ENCODE measurements at regions not wholly inside any gene's neighbourhood (a gene's known extent, or its start where the extent isn't known, plus 50 kb on each side); places are given as distances from the start of the nearest gene placed in this dataset.
"Not testable (repeated sequence)": the region's sequence is repeated elsewhere in the genome, so short reads cannot be mapped to it uniquely, and the experiment has no call there.

DNA sequence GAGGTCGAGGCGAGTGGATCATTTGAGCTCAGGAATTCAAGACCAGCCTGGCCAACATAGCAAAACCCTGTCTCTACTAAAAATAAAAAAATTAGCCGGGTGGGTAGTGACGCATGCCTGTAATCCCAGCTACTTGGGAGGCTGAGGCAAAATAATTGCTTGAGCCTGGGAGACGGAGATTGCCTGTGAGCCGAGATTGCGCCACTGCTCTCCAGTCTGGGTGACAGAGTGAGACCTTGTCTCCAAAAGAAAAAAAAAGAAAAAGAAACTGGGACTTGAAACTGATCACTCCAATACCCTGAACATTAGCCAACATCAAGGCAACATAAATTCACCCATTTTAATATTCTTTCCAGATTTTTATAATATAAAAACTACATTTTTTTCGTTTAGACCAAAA lies 874.6 kb upstream of the MBL2 start:
- DNase-seq = not testable (repeated sequence)

DNA sequence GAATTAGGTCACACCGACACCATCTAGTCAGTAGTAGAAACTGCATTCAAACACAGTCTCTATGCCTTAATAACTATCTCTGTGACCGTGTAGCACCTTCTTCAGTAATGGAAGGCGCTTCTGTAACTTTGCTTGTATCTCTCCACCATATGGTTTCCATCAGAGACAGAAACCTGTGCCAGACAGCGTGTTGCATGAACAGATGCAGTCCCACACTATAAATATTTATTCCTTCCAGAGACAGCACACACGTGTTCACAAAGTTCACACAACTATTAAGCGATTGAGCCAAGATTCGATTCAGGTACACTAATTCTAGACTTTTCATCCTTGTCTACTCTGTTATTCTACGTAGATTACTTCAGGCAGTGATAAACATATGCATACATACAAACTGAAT lies 873.9 kb upstream of the MBL2 start:
- DNase-seq = no peak

DNA sequence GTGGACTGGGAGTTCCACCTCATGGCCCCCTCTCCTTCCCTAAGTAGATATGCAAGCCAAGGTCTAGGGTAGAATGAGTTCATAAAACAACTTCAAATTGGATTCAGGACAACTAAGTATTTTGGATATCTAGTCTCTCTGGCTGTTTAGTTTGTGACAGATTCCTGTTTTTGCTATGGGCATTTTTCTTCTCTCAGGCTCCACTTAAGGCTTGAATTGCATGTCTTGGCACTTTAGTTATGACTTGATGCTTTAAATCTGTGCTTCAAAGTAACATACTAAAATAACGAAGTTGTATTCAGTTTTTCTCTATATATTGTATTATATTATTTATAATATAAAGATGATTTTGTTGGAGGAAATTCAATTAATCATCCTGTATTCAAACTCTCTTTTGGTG lies 873.4 kb upstream of the MBL2 start:
- no peak for DNase-seq

DNA sequence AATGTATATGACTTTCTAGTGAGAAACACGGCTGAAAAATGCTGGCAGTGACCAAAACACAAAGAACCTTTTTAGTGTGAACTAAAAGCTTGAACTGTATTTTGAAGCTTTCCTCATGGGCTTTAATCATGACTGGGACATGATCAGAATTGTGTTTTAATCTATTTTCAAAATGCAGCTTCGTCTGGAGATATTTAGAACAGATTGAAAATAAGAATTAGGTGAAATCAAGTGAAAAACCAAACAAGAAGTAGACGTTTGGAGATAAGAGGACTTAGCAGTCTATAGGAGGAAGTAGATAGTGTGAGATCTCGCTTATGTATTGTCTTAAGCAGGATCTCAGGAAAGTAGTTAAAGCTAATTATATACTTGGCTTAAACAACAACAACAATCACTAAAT lies 865.4 kb upstream of the MBL2 start:
- peak; percentile 8 for DNase-seq

DNA sequence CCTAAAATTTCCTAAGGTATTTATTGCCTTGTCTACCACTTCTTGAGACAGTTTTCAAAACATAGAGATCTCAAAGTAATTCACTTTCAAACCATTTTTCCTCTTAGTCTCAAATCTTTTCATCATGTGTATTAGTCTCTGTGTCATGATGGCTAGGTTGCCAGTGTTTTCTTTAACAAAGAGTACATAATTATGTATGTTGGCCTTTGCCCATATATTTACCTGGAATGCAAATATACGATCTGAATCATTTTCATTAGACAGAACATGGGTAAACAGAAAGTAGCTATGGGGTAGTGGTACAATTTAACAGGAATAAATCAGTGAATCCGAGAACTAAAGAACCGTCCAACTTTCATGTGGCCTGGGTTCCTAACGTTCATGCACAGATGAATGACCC lies 852.1 kb upstream of the MBL2 start:
- no peak for DNase-seq

DNA sequence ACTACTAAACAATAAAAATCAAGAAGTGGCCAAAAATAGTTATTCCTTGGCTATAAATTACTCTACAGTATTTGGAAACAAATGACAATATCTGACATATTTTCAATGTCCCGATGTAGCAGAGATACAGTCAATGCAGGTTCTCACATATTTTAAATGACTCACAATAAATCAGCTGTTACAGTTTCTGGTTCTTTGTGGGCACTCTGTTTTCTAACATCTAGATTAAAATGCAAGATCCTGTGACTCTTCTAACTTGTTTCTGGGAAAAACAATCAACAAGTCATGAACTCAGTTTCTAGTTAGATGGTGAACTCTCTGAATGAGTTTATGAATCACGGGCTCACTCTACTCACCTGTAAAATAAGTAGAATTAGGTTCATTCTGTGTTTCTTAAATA lies 849.6 kb upstream of the MBL2 start:
- no peak for DNase-seq

DNA sequence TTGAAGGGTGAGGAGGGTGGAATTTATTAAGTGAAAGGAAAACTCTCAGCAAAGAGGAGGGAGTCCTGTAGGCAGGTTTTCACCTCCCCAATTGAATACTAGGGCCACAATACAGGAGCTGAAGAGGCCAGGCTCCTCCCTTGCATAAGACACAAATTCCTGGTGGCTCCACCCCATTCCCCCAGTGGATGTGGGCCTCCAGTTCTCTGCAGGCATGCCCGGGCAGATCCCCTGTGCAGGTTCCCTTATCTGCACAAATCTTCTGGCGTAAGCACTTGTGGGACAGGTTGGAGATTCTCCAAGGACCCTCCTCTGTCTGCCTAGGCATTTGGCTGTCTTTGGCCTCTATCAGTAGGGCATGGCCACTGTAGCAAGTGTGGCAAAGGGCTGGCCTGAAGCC lies 847.1 kb upstream of the MBL2 start:
- peak; percentile 1 for DNase-seq

DNA sequence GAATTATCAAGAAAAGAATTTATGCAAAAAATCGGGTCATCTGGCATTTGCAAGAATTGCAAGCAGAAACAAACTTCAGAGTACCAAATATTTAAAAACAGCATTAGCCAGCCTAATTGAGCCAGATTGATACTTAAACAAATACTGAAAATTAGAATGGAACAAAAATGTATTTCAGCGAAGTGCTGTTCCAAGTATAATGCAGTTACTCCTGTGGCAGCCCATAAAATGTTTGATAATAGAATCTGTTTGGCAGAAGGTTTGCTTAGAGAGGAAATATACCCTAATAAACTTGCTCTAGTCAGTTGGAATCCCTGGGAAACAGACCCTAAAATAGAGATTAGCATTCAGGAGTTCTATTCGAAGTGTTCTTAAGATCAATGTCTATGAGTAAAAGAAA lies 835.1 kb upstream of the MBL2 start:
- no peak for DNase-seq

DNA sequence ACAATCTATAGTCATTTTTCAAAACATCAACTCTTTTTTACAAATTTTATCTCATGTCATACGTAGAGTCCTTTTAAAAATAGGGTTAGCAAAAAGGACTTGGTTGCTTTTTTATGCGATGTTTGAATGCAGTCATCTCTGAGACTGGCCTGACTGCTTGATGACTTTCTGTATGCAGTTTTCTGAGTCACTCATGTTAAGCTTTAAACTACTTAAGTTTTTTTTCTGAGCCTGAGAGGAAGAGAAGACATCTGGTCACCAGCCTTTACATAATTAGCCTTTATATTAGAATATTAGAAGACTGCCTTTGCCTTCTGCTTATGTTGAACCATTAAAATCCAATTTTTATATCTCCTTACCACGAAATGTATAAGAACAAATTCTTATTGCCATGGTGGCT lies 834.4 kb upstream of the MBL2 start:
- DNase-seq = no peak

DNA sequence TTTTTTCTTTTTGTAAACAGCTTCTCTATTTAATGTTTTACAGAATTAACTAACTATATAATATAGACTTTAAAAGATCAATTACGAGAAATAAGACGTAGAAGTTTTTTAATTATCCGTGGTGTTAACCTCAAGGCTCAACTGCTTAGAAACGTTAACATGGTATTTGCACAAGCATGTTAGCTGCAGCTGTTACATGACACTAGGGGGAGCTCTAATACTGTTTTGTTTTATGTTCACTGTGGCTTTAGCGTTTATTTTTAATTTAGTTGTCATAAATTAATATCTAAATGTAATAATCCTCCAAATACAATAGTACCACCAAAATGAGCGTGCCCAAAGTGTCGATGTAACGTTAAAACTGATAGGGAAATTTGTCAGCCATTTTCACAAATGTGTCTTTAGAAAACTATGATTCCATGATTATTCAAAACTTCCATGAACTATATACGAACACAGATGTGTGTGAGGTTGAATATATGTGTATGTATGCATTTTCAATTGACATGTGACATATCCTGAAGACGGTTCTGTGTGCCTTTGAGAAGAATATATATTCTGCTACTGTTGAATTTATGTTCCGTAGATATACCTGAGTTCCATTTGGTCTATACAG lies 828.8 kb upstream of the MBL2 start:
- peak; percentile 76 for DNase-seq

DNA sequence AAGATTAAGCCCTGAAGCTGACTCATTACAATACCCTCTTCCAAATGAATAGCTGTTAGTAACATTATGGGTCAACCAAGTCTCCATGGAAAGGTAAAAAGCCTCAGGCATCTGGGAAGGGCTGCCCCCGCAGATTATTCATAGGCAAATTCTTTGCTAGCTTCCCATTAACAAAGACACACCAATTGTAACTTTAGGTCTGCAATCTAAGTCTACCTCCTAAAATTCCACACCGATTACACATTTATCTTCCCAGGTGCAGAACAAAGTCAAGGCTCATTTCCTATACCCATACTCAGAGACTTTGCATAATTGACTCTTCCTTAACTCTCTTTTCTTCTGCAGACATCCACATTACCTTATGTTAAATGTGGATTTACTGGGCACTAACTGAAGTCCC lies 826.3 kb upstream of the MBL2 start:
- no peak for DNase-seq

DNA sequence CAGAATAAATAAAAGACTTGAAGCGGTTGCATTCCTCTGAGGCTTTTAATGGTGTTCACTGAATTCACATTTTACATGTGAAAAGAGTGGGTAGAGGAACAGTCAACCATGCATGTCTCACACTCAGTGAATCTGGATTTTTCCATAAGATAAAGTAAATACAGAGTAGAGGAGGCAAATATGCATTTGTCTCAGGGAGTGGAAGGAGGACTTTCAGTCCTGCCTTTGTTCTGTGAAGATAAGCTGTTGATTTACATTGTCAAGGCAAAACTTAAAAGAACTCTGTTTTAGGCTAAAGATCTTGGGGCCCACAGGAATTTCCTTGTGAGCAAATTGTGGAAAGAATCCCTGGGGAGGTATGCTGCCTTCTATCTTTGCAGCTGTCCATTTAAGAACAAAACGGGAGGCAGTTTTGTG lies 825.3 kb upstream of the MBL2 start:
- DNase-seq = no peak

DNA sequence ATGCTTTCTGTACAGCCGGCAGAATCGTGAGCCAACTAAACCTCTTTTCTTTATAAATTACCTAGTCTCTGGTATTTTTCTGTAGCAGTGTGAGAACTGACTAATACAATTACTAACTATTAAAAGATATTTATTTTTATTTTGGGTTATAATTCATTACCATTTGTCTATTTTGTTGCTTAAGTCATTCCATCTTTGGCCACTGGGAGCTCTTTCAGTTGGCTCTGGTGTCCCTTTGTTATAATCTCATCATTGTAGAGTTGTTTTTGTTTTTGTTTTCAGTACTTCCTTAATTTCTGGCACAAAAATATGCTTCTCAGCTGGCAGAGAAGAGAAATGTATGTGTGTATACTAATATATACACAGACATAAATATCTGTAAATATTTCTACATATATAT lies 807.9 kb upstream of the MBL2 start:
- DNase-seq = no peak

DNA sequence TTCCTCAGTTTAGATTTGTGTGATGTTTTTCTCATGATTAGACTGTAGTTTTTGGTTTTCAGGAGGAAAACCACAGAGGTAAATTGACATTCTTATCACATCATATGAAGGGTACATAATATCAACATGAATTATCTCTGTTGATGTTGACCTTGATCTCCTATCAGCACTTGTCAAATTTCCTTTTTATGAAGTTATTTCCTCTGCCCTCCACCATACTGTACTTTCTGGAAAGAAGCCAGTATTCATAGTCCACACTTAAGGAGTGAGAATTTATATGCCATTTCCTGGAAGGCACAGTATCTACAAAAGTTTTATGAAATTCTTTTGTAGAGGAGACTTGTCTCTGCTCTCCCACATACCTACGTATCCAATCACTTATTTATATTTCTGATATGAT lies 807.2 kb upstream of the MBL2 start:
- peak; percentile 7 for DNase-seq

DNA sequence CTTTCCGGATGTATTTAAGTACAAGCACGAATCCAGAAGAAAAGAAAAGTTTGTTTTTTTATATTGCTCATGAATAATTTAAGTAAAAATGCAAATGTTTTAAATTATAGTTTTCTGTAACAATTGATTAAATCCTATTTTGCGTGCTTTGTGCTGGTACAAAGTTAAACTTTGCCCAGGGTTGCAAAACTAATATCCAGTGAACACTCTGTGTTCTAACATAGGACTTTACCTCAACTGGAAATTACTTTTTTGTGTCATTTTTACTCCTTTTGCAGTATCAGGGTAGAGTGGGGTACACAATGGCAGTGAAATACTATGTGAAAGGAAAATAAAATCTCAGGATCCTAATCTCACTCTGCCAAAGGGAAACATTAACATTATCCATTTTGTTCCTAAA lies 801.4 kb upstream of the MBL2 start:
- DNase-seq = no peak

DNA sequence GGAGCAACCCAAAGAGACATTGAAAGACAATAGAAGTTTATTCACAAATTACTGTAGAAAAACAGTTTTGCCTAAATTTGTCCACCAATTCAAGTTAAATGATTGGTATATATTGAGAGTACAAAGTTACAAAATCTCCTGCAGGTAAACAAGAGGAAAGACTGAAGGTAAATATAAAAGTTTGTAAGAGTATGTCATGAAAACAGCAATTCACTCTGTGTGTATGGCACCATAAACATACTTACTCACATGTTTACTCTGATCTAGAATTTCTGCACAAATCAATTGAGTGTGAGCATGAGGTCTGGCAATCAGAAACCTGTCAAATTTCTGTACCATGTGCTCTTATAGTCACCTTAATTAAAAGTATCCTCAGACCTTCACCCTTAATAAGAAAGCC lies 800.9 kb upstream of the MBL2 start:
- no peak for DNase-seq

DNA sequence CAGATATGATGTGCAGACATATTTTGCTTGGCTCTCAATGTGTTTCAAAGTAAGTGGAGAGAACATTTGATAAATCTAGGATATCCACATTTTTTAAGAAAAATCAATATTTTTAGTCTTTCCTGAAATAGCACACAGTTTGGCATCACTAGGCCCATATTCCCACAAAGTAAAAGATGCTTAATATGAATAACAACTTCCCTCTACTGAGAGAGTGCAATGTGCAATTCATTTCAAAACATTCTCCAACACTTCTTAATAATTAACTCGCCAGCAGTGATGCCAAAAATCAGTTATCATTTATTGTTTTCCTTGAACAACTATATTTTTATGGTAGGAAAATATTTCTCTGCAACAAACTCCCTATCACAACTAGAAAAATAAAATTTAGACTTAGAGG lies 800.2 kb upstream of the MBL2 start:
- DNase-seq = no peak

DNA sequence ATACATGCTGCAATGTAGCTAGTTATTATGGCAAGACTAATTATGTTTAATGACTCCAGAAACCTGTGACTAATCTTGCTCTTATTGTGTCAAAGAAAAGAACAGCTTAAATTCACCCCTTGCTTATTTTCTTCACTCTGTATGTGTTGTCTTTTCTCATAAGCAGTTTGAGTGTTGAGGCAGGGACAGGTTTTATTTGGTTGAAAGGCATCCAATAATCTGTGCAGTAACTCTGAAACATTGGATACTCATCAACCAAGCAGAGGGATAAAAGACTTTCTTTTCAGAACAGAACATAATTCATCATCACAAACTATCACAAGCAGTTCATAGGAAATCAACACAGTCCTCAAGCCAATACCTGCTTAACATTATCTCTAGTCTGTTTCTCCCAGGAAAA lies 797.6 kb upstream of the MBL2 start:
- no peak for DNase-seq

DNA sequence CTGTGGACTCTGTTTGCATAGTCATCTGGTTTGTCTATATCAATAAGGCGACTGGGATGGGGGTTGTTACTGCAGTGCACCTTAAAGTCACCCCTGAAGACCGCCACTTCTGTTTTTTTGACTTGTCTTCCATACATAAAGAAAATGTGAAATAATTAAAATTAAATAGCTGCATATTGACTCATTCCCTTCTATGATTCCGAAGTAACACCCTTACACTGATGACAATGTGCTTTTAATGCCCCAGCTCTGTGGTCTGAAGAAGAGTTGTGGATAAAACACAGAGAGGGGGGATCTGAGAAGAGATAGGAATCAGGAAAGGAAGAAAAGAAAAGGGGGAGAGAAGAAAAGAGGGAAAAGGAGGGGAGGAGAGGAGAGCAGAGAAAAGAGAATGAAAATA lies 796.9 kb upstream of the MBL2 start:
- no peak for DNase-seq

DNA sequence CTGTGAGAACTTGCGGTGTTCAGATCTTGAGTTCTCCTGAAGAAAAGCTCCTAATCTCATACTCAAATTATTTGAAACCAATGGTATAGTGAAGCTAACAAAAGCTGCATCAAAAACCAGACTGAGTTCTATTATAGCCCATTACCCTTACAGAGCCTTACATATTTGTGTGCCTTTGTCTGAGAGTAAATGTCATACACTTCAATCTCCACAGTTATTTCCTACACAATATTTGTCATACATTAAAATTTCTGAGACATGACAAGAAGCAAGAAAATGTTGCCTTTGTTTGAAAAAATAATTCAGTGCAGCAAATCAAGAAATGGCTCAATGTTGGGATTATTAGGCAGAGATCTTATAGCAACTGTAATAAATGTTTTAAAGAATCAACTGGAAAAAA lies 776.1 kb upstream of the MBL2 start:
- DNase-seq = no peak

DNA sequence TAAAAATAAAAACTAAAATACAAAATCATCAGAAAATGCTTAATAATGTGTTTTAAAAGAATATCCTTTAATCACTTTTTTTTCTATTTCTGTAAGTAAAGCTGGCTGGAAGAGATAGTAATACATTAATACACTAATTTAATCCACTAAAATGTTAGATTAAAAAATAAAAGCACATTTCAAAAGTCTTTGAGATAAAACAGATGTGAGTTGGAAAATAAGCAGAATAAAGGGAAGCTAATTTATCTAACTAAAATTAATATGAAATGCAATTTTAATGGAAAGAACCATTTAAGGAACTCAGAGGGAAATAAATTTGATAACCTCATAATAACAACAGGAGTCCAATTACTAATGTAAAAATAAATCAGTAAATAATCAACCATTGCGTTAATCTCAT lies 774.8 kb upstream of the MBL2 start:
- DNase-seq = no peak

DNA sequence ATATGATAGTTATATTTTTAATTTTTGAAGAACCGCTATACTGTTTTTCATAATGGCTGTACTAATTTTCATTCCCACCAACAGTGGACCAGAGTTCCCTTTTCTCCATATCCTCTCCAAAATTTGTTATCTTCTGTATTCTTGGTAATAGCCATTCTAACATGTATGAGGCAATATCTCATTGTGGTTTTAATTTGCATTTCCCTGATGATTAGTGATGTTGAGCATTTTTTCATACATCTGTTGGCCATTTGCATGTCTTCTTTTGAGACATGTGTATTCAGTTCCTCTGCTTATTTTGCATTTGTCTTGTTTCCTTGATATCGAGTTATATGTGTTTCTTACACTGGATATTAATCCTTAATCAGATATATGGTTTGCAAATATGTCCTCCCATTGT lies 770.8 kb upstream of the MBL2 start:
- DNase-seq = no peak

DNA sequence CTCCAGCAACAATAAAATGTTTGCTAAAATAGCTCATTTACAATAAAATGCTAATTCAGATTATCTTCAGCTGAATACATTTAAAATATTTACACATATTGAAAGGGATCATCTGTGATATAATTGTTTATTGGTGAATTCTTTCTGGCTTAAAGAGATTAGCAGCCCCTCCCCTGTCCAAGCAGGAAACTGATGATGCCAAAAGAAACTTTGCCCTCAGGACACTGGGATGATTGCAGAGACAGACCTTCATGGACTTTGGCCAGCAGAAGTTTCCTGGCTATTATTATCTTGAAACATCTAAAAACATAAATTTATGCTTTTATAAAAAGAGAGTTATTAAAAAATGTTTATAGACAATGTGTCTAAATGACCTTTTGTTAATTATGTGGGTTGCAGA lies 764.9 kb upstream of the MBL2 start:
- DNase-seq = no peak

DNA sequence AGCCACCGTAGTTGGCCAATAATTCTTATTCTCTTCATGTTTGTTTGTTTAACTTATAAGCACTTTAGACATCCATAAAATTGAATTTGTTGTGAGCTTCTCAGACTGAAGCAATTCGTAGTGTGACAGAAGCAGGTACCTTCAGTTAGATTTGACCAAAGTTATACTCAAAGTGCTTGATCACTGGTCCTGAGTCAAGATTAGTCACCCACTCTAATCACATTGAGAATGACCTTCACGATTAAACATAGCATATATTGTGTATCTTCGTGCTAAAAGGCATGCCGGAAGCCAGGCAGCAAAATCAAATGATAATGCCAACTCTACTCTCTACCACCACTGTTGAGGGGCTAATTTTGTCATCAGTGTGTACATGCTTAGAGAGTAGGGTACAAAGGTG lies 763.7 kb upstream of the MBL2 start:
- DNase-seq = no peak

DNA sequence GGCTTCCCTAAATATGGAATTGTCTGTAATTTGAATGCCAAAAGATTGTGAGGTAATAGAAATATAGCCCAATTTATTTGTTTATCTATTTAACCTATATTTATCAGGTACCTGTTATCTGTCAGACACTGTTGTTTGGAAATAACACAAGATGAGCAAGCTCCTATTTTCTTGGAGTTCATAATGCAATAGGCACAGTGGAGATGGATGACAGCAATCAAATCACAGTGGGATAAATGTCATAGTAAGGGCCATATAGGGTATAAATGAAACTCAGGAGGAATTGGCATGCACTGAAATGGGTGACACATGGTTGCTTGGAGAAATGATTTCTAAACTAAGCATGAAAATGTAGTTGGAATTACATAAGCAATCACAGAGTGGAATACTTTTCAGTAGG lies 761.8 kb upstream of the MBL2 start:
- DNase-seq = no peak

DNA sequence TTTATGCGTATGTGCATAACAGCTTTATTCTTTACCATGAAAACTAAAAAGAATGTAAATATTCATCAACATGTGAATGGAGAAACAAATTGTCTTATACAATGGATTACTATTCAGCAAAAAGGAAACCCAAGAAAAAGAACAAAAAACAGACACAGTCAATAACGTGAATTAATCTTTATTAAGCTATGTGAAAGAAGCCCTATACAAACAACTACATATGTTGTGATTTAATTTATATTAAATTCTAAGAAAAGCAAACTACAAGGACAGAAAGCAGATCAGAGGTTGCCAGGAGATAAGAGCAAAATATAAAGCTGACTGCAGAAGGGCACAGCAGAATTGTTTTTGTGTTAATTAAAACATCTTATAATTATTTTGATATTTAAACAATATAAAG lies 756.4 kb upstream of the MBL2 start:
- DNase-seq = no peak
